GM18502 (cell line): ENCODE measurements at regions not wholly inside any gene's neighbourhood (a gene's known extent, or its start where the extent isn't known, plus 50 kb on each side); places are given as distances from the start of the nearest gene placed in this dataset.

ENCODE experiments used
- ATAC-seq: cut with Tn5 transposase; IDR thresholded peaks from one replicate; pipeline ENCODE4 v1.9.1; 2021; ENCODE audit warnings: mild to moderate bottlenecking; ENCODE audit not compliant: unreplicated experiment, poor library complexity

GRCh38 chr11:128236506-128237498 is 350.6 kb downstream of the ETS1 start:
- no peak for ATAC-seq

- no peak for ATAC-seq
Measured at GRCh38 chr11:128235958-128236357, 351.4 kb downstream of the ETS1 start.

DNA sequence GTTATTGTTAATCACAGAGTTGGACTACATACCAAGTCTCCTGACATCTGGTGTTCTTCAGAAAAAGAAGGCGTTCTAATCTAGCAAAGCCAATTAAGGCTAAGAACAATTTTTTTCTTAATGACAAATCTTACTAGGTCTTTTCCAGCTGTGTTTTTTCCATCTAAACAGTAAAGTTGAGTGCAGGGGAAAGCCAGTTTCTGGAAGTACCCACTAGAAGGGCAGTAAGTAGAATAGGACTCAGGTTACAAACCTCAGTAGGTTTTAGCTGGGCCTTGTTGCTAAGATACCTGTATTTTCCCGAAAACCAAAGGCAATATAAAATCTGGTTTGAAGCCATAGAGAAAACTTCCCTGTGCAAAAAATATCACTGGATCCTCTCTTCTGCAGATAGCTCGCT is 351.9 kb downstream of the ETS1 start:
- no peak for ATAC-seq

DNA sequence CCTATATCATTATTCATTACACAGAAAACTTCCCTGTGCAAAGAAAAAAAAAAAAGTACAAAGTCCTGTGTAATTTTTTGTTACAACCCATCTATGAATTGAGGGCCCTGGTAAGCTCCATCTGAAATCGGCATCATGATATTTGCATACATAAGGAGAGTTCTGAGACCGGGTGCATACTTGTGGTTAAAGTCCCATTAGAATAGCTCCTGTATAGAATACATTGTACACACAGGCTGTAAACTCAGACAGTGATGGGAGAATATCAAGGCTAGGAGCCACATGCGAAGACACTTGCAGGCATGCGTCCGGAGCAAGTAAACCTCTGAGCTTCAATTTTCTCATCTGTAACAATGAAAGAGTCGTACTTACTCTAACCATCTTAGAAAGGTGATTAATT is 353.2 kb downstream of the ETS1 start:
- no peak for ATAC-seq

DNA sequence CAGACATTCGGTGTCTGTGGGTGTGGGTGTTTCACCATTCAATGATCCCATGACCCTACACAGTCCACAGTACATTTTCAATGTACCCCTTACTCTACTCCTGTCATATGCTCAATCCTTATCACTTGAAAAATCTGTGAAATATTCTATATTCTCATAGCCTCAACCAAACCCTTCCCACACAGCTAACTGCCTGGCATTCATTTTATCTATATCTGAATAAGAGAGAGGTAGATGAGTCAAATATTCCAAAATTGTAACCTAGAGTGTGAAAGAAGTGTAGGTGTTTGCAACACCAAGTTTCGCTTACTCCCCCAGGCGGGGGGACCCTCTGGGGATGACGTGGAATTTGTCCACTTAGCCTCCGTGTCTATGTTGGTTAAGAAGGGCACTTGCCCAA is 354.8 kb downstream of the ETS1 start:
- ATAC-seq, result no peak

DNA sequence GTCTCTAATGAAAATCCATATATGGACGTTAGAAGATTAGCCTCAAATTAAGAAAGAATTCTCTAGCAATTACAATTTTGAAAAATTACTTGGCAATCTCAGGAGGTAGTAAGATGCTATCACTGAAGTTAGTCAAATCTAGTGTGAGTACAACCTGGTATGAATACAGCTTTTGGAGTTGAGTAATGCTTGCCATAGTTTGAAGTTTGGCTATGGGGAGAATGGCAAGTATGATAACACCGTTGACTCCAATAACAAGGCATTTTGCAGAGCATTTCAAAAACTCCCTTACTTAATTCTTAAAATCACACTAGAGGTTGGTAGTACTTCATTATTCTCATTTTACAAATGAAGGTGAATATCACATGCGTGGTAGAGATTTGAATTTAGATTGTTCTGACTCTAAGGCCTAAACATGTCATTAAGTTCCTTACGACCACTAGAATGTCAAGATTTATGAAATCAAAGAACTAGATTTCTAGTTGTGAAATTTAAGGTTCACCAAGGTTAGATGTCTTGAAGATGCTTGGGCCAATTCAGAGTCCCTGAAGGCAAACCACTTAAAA is 355.4 kb downstream of the ETS1 start:
- ATAC-seq, result no peak

GRCh38 chr11:128227466-128227865 is 359.9 kb downstream of the ETS1 start:
- ATAC-seq, result no peak

DNA sequence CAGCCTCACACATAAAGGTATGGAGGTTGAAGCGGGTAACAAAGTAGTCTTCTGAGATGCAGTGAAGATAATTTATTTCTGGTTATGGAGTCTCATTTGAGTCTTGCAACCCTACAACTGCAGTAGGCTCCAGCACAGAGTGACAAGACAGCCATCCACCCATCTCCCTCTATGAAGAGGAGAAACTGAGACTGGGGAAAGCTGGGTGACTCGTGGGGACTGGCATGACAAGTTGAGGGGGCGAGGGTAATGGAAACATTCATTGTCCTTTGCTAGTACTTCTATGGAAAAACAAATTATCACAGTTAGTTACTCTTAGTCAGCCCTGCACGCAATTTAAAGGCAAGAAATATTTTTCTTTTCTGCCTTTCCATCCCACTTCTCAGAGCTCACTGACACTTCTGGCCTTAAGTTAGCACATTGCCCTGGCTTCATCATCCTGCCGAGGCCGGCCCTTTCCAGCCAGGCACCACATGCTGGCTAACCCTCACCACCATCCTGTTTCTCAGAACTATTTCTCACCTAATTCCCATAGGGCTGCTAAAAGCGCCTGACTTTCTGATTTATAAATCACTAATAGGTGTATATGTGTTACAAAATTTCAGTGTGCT is 361.1 kb downstream of the ETS1 start:
- ATAC-seq, result no peak

GRCh38 chr11:128222245-128222884 is 365.0 kb downstream of the ETS1 start:
- no peak for ATAC-seq

DNA sequence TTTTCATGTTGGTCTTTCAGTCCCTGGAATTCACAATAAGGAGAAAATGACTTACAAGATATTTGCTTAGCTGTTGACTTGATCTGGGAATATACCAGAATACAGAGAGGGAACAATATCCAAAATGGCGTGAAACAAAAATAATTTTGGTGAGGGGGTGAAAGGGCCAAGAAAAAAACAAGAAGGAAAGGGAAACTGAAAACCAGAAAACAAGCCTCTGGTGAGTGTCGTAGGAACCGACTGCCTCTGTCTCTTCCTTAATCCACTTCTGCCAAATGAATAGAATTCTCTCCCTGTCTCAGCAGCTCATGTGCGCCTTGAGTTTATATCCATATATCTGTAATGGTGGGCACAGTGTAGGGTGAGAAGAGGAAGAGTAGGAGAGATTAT is 367.6 kb downstream of the ETS1 start:
- ATAC-seq, result no peak

DNA sequence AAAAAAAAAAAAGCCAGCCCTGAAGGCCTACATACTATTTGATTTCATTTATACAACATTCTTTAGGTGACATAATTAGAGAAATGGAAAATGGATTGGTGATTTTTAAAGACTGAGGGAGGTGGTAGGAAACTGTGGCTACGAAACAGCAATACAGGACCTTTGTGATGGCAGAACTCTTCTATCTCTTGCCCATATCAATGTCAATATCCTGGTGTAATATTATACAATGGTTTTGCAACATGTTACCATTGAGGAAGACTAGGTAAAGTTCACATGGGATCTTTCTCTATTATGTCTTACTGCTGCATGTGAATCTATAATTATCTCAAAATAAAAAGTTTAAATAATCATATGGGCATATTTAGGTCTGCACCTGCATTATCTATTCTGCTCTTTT is 371.2 kb downstream of the ETS1 start:
- no peak for ATAC-seq

GRCh38 chr11:128215238-128215882 is 372.0 kb downstream of the ETS1 start:
- ATAC-seq, result no peak

GRCh38 chr11:128214263-128214662 is 373.1 kb downstream of the ETS1 start:
- ATAC-seq, result no peak

DNA sequence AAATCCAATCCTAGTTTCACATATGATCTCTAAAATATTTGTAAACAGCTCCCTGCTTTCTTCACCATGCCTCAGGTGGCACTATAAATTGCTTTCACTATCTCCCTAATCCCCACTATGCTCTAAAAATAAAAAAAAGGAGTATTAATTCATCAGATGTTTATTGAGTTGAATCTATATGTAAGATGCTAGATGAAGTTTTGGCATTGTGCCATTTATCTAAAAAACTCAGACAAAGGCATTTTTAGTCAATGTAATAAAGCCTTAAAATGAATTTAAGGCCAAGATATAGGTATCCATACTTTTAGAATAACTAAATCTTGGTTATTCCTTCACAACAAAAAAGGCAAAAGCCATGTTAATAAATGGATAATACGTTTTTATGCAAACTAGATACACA is 373.9 kb downstream of the ETS1 start:
- no peak for ATAC-seq

GRCh38 chr11:128212324-128212723 is 375.0 kb downstream of the ETS1 start:
- ATAC-seq, result no peak

- no peak for ATAC-seq
Measured at GRCh38 chr11:128210148-128210940, 377.0 kb downstream of the ETS1 start.

GRCh38 chr11:128209138-128209435 is 378.3 kb downstream of the ETS1 start:
- no peak for ATAC-seq

- ATAC-seq, result no peak
Measured at GRCh38 chr11:128208329-128209137, 378.8 kb downstream of the ETS1 start.

DNA sequence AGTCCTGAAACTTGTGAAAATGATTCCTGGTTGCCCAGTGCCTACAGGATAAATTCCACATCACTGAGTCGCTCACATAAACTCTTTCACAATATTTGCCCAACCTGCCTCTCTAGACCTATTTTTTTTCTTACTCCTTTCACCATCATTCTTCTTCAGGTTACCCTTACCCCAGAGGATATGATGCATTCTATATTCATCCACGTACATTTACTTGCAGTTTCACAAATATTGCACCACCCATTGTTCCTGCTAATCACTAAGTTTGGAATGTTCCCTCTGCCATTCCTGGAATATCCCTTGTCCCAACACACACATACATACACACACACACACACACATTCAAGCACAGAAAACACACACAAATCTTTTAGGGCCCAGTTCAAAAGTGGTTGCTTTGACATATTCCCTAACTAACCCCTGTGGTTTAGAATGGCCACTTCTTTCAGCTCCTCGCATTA is 379.5 kb downstream of the ETS1 start:
- ATAC-seq, result no peak
